ENCODE measurements at regions not wholly inside any gene's neighbourhood (a gene's known extent, or its start where the extent isn't known, plus 50 kb on each side); places are given as distances from the start of the nearest gene placed in this dataset.
"Not testable (repeated sequence)": the region's sequence is repeated elsewhere in the genome, so short reads cannot be mapped to it uniquely, and the experiment has no call there.

- DNase-seq (ENCODE audit: low spot score): not testable (repeated sequence)
Observed at GRCh38 chr2:90224767-90225166, 1533.3 kb downstream of the RPIA start.

DNA sequence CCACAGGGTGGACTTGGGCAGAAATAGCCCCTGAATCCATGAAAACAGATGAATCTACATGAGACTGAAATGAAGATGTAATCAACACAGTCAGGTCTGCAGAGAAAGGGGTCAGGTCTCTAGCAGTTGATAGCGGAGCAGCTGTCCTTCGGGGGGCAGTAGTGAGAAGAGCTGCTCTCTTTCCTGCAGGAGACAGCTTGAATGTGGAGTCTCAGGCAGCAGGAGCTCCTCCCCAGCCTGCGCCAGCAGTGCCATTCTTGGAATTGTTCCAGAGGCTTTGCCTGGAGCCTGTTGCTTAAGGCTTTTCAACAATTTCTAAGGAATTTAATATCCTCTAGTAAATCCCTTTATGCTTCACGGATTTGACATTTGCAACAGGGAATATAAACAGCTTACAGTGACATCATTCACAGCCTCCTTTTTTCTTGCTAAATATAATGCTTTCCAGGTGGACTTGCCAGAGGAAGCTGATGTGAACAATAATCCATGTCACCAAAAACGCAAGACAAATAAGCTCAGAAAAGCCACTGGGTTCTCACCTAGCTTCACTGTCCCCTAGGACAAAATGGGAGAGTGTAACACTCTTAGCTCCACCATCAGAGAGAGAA, 1535.1 kb downstream of the RPIA start:
- DNase-seq (ENCODE audit: low spot score): not testable (repeated sequence)

GRCh38 chr2:90231199-90231598, 1539.7 kb downstream of the RPIA start:
- not testable (repeated sequence) for DNase-seq (ENCODE audit: low spot score)

DNA sequence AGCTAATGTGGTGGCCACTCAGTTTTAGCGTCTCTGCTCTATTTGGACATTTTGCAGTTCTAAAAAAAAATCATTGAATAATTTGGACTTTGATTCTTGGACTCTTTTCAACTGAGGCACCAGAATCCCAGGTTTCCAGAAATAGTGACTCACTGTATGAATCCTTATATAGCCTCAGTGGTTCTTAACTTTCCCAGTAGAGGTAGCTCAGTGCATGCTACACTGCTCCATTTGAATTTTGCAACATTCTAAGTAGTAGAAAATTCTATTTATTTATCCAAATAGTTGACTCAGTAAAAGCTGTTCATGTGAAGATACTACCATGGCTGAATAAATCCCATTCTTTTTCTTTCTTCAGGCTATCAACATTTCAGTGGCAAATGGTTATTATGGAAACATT, 1544.0 kb downstream of the RPIA start:
- not testable (repeated sequence) for DNase-seq (ENCODE audit: low spot score)

GRCh38 chr2:90237923-90238361, 1546.5 kb downstream of the RPIA start:
- not testable (repeated sequence) for DNase-seq (ENCODE audit: low spot score)

GRCh38 chr2:90238505-90239230, 1547.2 kb downstream of the RPIA start:
- DNase-seq (ENCODE audit: low spot score): not testable (repeated sequence)

DNA sequence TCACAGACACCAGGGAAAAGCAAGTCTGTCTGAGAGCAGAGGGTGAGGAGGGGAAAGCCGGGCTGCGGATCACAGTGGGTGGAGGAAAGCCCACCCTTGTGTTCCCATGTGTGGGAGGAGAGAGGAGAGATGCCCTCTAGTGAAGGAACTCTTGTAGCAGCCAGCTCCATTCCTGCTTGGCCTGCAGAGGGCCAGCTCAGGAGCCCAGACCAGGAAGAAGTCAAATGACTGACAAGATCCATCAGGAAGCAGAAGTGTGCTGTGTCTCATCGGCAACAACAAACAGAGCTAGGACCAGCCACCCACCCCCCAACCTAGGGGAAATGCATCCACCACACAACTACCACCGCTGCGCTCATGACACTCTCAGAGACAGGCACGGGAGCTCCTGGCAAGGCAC, 1548.3 kb downstream of the RPIA start:
- not testable (repeated sequence) for DNase-seq (ENCODE audit: low spot score)

DNA sequence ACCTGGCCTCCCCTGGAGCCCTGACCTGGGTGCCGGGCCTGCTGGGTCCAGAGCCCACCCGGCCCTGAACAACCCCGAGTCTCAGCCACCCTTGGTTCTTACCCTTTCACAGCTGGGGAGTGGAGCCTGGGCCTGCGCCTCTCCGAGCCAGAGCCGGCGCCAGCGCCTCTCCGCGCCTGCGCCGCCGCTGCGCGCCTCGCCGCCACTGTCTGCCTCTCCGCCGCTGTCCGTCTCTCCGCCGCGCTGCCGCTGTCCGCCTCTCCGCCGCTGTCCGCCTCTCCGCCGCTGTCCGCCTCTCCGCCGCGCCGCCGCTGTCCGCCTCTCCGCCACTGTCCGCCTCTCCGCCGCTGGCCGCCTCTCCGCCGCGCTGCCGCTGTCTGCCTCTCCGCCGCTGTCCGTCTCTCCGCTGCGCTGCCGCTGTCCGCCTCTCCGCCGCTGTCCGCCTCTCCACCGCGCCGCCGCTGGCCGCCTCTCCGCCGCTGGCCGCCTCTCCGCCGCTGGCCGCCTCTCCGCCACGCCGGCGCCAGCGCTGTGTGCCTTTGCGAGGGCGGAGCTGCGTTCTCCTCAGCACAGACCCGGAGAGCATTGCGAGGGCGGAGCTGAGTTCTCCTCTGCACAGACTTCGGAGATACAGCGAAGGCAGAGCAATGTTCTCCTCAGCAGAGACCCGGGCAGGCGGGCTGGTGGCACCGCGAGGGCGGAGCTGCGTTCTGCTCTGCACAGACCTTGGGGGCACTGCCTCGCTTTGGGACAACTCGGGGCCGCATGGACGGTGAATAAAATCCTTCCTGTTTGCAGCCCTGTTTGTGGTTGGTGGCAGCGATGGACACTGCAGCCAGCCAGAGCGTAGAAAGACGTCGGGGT, 1553.7 kb downstream of the RPIA start:
- DNase-seq (ENCODE audit: low spot score): not testable (repeated sequence)

DNA sequence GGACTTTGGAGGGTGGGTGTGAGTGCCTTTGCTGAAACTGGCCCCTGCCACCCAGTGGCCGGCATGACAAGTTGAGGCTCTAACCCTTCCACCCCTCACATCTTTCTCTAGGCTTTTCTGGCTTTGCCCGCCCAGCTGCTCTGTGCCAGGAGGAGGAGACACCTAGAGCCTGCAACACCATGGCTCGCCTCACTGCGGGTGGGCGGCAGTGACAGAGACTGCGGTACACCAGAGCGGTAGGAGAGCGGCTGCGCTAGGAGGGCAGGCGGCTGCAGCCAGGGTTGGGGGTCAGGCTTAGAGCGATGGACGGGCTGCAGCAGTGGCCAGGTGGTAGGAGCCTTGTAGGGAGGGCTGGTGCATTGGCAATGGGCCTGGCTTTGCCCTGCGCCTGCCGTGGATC, 1556.9 kb downstream of the RPIA start:
- not testable (repeated sequence) for DNase-seq (ENCODE audit: low spot score)

- DNase-seq (ENCODE audit: low spot score): not testable (repeated sequence)
Observed at GRCh38 chr2:90250350-90250749, 1558.9 kb downstream of the RPIA start.

GRCh38 chr2:90251576-90251975, 1560.1 kb downstream of the RPIA start:
- DNase-seq (ENCODE audit: low spot score): not testable (repeated sequence)

DNA sequence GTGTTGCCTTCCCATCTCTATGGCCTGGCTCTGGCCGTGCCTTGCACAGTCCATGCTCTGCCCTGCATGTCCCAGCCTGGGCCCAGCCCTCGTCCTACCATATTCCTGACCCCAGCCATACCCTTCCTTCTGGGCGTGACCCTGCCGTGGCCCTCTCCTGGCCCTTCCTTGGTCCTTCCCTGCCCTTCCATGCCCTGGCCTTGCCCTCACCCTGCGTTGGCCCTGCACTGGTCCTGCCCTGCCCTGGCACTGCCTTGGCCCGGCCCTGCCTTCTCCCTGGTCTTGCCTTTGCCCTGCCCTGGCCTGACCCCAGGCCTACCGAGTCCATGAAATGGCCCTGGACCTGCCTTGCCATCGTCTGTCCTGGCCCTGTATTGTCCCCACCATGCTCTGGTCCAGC, 1561.8 kb downstream of the RPIA start:
- not testable (repeated sequence) for DNase-seq (ENCODE audit: low spot score)

DNA sequence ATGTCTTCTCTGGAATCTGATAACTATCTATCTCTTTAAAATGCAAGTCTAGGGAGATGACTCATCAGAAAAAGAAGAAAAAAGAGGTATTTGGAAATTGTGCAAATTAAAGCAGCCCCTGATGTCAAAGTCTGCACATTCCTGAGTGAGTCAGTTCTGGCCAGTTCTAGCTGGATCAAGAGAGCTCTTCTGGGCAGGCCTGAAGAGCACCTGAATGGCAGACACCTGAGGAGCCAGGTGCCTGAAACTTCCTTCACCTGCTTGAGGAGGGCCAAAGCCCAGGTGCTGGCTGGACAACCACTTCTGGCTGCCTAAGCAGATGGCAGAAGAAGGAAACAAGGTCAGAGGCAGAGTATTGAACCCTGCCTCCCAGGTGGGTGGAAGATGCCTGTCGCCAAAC, 1575.4 kb downstream of the RPIA start:
- not testable (repeated sequence) for DNase-seq (ENCODE audit: low spot score)

DNA sequence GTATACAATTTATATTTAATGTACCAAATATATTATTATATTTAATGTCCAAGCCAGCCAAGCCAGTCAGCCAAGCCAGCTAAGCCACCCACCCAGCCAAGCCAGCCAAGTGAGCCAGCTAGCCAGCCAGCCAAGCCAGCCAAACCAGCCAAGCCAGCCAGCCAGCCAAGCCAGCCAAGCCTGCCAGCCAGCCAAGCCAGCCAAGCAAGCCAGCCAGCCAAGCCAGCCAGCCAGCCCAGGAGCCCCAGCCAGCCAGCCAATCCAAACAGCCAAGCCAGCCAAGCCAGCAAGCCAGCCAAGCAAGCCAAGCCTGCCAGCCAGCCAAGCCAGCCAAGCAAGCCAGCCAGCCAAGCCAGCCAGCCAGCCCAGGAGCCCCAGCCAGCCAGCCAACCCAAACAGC, 1596.3 kb downstream of the RPIA start:
- not testable (repeated sequence) for DNase-seq (ENCODE audit: low spot score)

DNA sequence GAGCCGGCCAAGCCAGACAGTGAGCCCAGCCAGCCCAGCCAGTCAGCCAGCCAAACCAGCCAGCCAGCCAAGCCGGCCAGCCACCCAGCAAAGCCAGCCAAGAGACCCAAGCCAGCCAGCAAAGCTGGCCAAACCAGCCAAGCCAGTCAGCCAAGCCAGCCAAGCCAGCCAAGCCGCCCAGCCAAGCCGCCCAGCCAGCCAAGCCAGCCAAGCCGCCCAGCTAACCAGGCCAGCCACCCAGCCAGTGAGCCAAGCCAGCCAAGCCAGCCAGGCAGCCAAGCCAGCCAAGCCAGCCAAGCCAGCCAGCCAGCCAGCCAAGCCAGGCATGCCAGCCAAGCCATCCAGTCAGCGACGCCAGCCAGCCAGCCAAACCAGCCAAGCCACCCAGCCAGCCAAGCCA, 1596.9 kb downstream of the RPIA start:
- DNase-seq (ENCODE audit: low spot score): not testable (repeated sequence)

- not testable (repeated sequence) for DNase-seq (ENCODE audit: low spot score)
Observed at GRCh38 chr2:90289291-90289980, 1598.0 kb downstream of the RPIA start.

DNA sequence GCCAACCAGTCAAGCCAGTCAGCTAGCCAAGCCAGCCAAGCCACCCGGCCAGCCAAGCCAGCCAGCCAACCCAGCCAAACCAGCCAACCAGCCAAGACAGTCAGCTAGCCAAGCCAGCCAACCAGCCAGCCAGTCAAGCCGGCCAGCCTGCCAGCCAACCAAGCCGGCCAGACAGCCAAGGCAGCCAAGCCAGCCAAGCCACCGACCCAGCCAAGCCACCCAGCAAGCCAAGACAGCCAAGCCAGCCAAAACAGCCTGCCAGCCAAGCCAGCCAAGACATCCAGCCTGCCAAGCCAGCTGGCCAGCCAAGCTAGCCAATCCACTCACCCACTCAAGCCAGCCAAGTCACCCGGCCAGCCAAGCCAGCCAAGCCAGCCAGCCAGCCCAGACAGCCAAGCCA, 1599.2 kb downstream of the RPIA start:
- not testable (repeated sequence) for DNase-seq (ENCODE audit: low spot score)

GRCh38 chr2:90291168-90291883, 1599.9 kb downstream of the RPIA start:
- peak; percentile 1 for DNase-seq (ENCODE audit: low spot score)

GRCh38 chr2:90291934-90292333, 1600.5 kb downstream of the RPIA start:
- not testable (repeated sequence) for DNase-seq (ENCODE audit: low spot score)

- not testable (repeated sequence) for DNase-seq (ENCODE audit: low spot score)
Observed at GRCh38 chr2:90292451-90292850, 1601.0 kb downstream of the RPIA start.

- not testable (repeated sequence) for DNase-seq (ENCODE audit: low spot score)
Observed at GRCh38 chr2:90293224-90293623, 1601.8 kb downstream of the RPIA start.
